ENCODE measurements at regions not wholly inside any gene's neighbourhood (a gene's known extent, or its start where the extent isn't known, plus 50 kb on each side); places are given as distances from the start of the nearest gene placed in this dataset.

DNA sequence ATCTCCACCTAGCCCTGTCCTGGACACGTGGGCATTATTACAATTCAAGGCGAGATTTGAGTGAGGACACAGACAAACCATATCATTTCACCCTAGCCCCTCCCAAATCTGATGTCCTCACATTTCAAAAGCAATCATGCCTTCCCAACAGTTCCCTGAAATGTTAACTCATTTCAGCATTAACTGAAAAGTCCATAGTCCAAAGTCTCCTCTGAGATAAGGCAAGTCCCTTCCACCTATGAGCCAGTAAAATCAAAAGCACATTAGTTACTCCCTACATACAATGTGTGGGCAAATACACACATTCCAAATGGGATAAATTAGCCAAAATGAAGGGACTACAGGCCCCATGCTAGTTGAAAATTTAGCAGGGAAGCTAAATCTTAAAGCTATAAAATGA, 546.0 kb upstream of the LMO3 start:
- TF ChIP-seq, protein P1, sequence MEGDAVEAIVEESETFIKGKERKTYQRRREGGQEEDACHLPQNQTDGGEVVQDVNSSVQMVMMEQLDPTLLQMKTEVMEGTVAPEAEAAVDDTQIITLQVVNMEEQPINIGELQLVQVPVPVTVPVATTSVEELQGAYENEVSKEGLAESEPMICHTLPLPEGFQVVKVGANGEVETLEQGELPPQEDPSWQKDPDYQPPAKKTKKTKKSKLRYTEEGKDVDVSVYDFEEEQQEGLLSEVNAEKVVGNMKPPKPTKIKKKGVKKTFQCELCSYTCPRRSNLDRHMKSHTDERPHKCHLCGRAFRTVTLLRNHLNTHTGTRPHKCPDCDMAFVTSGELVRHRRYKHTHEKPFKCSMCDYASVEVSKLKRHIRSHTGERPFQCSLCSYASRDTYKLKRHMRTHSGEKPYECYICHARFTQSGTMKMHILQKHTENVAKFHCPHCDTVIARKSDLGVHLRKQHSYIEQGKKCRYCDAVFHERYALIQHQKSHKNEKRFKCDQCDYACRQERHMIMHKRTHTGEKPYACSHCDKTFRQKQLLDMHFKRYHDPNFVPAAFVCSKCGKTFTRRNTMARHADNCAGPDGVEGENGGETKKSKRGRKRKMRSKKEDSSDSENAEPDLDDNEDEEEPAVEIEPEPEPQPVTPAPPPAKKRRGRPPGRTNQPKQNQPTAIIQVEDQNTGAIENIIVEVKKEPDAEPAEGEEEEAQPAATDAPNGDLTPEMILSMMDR (IDR thresholded peaks at IDR 0.05; ENCODE audit: low read depth, low read length), result no peak
- no peak overlapping the region for H3K4me3 ChIP-seq (ENCODE audit: low read depth, low read length)
- CTCF ChIA-PET, result no interaction called here
- peaks cover 20% of the 10 kb centered on the region for H3K9me3 ChIP-seq (ENCODE audit: control insufficient read depth, insufficient read depth, low read length)
- DNase-seq (ENCODE audit: low read depth, low spot score), result no peak
- no peaks in the 10 kb centered on the region for H3K27me3 ChIP-seq (ENCODE audit: control insufficient read depth, insufficient read depth, low read length)
- H3K27ac ChIP-seq (ENCODE audit: low read depth, low read length), result no peak overlapping the region
- POLR2A ChIA-PET, result no interaction called here

DNA sequence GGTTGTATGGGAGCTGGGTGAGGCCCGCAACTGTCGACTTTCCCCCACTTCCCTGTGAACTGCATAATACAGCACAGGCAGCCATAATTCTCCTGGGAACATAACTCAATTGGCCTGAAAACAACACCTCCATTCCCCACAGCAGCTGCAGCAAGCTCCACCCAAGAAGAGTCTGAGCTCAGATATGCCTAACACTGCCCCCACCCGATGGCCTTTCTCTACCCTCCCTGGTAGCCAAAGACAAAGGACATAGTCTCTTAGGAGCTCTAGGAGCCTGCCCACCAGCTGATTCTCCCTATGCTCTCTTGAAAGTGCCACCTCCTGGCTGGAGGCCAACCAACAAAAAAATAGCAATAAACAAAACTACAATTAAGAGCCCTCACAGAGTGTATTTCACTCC, 542.7 kb upstream of the LMO3 start:
- ChIA-PET CTCF (no interaction called here), POLR2A (no interaction called here)
- TF ChIP-seq, protein P1 (IDR thresholded peaks at IDR 0.05; ENCODE audit: low read depth, low read length), result no peak
- DNase-seq (ENCODE audit: low read depth, low spot score), result no peak
- no peaks in the 10 kb centered on the region for H3K27me3 ChIP-seq (ENCODE audit: control insufficient read depth, insufficient read depth, low read length)
- H3K9me3 ChIP-seq (ENCODE audit: control insufficient read depth, insufficient read depth, low read length), result peaks cover 25% of the 10 kb centered on the region
- H3K27ac ChIP-seq (ENCODE audit: low read depth, low read length), result no peak overlapping the region
- H3K4me3 ChIP-seq (ENCODE audit: low read depth, low read length), result no peak overlapping the region

DNA sequence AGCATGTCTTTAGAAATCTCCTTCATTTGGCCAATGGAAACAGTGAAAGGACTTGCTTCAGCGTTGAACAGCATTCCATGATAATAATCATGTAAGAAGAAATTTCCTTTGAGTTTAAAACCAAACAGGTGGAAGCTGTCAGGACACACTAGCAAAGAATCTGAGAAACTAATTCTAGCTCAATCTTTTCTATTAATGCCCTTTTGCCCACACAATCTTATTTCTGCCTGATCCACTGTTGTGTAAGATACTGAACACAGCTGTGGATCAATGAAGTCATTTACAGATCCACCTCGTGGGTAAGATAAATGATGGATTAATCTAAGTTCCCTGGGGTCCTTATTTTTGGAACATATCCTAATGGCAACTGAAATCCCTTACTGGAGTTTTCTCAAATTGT, 536.9 kb upstream of the LMO3 start:
- no peaks in the 10 kb centered on the region for H3K27me3 ChIP-seq (ENCODE audit: control insufficient read depth, insufficient read depth, low read length)
- TF ChIP-seq, protein P1 (IDR thresholded peaks at IDR 0.05; ENCODE audit: low read depth, low read length), result no peak
- H3K9me3 ChIP-seq (ENCODE audit: control insufficient read depth, insufficient read depth, low read length), result peaks cover 5% of the 10 kb centered on the region; the same call in 1 of the 2 replicates
- CTCF ChIA-PET, result no interaction called here
- no peak for DNase-seq (ENCODE audit: low read depth, low spot score)
- POLR2A ChIA-PET, result no interaction called here
- no peak overlapping the region for H3K4me3 ChIP-seq (ENCODE audit: low read depth, low read length)
- H3K27ac ChIP-seq (ENCODE audit: low read depth, low read length), result no peak overlapping the region

DNA sequence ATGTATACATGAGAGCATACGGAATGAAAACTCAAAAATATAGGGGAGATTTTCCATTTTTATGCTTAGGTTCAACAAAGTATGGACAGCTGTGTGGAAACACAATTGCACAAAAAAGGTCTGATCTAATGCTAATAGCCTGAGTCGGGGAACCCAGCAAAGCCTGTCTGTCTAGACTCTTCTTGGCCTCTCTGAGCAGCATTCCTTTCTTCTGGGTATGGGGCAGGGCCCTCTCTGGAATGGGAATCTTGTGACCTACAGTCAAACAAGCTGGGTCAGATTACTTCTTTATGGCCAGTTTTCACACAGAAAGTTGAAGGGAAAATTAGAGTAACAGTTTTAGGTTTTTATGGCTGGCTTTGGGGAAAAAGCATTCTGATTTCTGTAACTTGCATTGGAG, 534.0 kb upstream of the LMO3 start:
- ChIA-PET CTCF (no interaction called here), POLR2A (no interaction called here)
- no peak overlapping the region for H3K27ac ChIP-seq (ENCODE audit: low read depth, low read length)
- H3K9me3 ChIP-seq (ENCODE audit: control insufficient read depth, insufficient read depth, low read length), result peaks cover 2% of the 10 kb centered on the region; the same call in 1 of the 2 replicates
- no peak for DNase-seq (ENCODE audit: low read depth, low spot score)
- H3K4me3 ChIP-seq (ENCODE audit: low read depth, low read length), result no peak overlapping the region
- TF ChIP-seq, protein P1 (IDR thresholded peaks at IDR 0.05; ENCODE audit: low read depth, low read length), result no peak
- no peaks in the 10 kb centered on the region for H3K27me3 ChIP-seq (ENCODE audit: control insufficient read depth, insufficient read depth, low read length)

GRCh38 chr12:17137396-17137795, 531.4 kb upstream of the LMO3 start:
- H3K9me3 ChIP-seq (ENCODE audit: control insufficient read depth, insufficient read depth, low read length), result peaks cover 2% of the 10 kb centered on the region; the same call in 1 of the 2 replicates
- DNase-seq (ENCODE audit: low read depth, low spot score), result no peak
- ChIA-PET CTCF (no interaction called here), POLR2A (no interaction called here)
- TF ChIP-seq, protein P1 (IDR thresholded peaks at IDR 0.05; ENCODE audit: low read depth, low read length), result no peak
- H3K27ac ChIP-seq (ENCODE audit: low read depth, low read length), result no peak overlapping the region
- no peak overlapping the region for H3K4me3 ChIP-seq (ENCODE audit: low read depth, low read length)
- no peaks in the 10 kb centered on the region for H3K27me3 ChIP-seq (ENCODE audit: control insufficient read depth, insufficient read depth, low read length)
